Gastroesophageal sphincter (tissue), 3 donors: ENCODE measurements at regions not wholly inside any gene's neighbourhood (a gene's known extent, or its start where the extent isn't known, plus 50 kb on each side); places are given as distances from the start of the nearest gene placed in this dataset.

Source experiments
- POLR2A ChIP-seq, 2 donors: fragments of 450-650 bp; IDR thresholded peaks; one replicate each; pipeline ENCODE4 v1.6.1; 2017; ENCODE audit warnings: antibody characterized with exemption in 2 of 2, mild to moderate bottlenecking in 2 of 2, moderate library complexity in 1 of 2
- POLR2AphosphoS5 ChIP-seq: sonication (generic); formaldehyde crosslinking; IDR thresholded peaks from one replicate; pipeline ENCODE4 v1.6.1; 2017; ENCODE audit warnings: antibody characterized with exemption
- TF ChIP-seq, protein P1 (sequence below), 4 experiments: fragments of 200-600 bp in 2 of 4; fragments of 450-650 bp in 2 of 4; sonication (generic) in 1 of 4; IDR thresholded peaks; one replicate each; pipeline ENCODE4 v1.5.1; 2017 to 2019; ENCODE audit warnings: antibody characterized with exemption in 4 of 4, mild to moderate bottlenecking in 2 of 4, moderate library complexity in 2 of 4

GRCh38 chr2:95721726-95722125, 129.9 kb downstream of the TRIM43 start:
- TF ChIP-seq, protein P1, sequence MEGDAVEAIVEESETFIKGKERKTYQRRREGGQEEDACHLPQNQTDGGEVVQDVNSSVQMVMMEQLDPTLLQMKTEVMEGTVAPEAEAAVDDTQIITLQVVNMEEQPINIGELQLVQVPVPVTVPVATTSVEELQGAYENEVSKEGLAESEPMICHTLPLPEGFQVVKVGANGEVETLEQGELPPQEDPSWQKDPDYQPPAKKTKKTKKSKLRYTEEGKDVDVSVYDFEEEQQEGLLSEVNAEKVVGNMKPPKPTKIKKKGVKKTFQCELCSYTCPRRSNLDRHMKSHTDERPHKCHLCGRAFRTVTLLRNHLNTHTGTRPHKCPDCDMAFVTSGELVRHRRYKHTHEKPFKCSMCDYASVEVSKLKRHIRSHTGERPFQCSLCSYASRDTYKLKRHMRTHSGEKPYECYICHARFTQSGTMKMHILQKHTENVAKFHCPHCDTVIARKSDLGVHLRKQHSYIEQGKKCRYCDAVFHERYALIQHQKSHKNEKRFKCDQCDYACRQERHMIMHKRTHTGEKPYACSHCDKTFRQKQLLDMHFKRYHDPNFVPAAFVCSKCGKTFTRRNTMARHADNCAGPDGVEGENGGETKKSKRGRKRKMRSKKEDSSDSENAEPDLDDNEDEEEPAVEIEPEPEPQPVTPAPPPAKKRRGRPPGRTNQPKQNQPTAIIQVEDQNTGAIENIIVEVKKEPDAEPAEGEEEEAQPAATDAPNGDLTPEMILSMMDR (IDR thresholded peaks at IDR 0.05): no peak
- no peak for TF ChIP-seq POLR2AphosphoS5
- TF ChIP-seq POLR2A (IDR thresholded peaks at IDR 0.05): no peak
